HepG2 (cell line): ENCODE measurements at regions not wholly inside any gene's neighbourhood (a gene's known extent, or its start where the extent isn't known, plus 50 kb on each side); places are given as distances from the start of the nearest gene placed in this dataset.

Experiments
- ATAC-seq: fragments of 200-7000 bp; cut with Tn5 transposase; 3 replicates; pipeline ENCODE4 v1.9.1; 2020; ENCODE audit warnings: mild to moderate bottlenecking, moderate library complexity
- BruUV-seq: library from RNA; stranded (reverse); fragments of 400-500 nt; replicated peaks from 2 replicates; lab custom pipeline; 2021; lab: Mats Ljungman, UMichigan
- CTCF ChIA-PET: fragments of 300-600 bp; formaldehyde crosslinking; extraction: SDS; loops from one replicate; lab custom pipeline; 2021; ENCODE audit warnings: low total read pairs, inconsistent platforms, low intra/inter-chr PET ratio; lab: Yijun Ruan, JAX
- POLR2A ChIA-PET: fragments of 350-600 bp; sonication (Branson Sonifier 250); formaldehyde crosslinking; loops from one replicate; lab custom pipeline; 2020; ENCODE audit warnings: antibody characterized with exemption, inconsistent platforms; lab: Yijun Ruan, JAX
- DNase-seq: peaks from one replicate; pipeline ENCODE4 v3.0.0-alpha.2; 2015; ENCODE audit warnings: low spot score
- FAIRE-seq: peaks from 3 replicates; lab custom pipeline; 2011; peaks lifted over from hg19 to GRCh38; lab: Jason Lieb, UNC
- H2AFZ ChIP-seq: one replicate; pipeline ENCODE4 v1.6.1; 2011; ENCODE audit warnings: low read length, inconsistent platforms
- H3K27ac ChIP-seq: fragments of 300-600 bp; 3 replicates; pipeline ENCODE4 v1.8.0; 2011; ENCODE audit warnings: mixed run types, mild to moderate bottlenecking, mixed read lengths, low read length, inconsistent platforms; ENCODE audit not compliant: insufficient read depth; ENCODE audit errors: extremely low read length
- H3K27me3 ChIP-seq, 2 experiments: fragments of 200-600 bp in 1 of 2; 2 replicates in 1 of 2; 3 replicates in 1 of 2; pipeline versions ENCODE4 v1.6.0 to v1.8.0; 2011; ENCODE audit warnings: low read length in 2 of 2, mild to moderate bottlenecking in 2 of 2, moderate library complexity in 2 of 2, inconsistent platforms in 1 of 2; ENCODE audit not compliant: insufficient read depth in 2 of 2, control insufficient read depth in 1 of 2
- H3K36me3 ChIP-seq, 2 experiments: fragments of 200-600 bp in 1 of 2; replicated peaks in 1 of 2; 2 replicates in 1 of 2; 3 replicates in 1 of 2; pipeline versions ENCODE4 v1.5.1 to v1.8.0; 2011; ENCODE audit warnings: low read length in 2 of 2, inconsistent platforms in 1 of 2; ENCODE audit not compliant: insufficient read depth in 2 of 2, control insufficient read depth in 1 of 2
- H3K4me1 ChIP-seq: 2 replicates; pipeline ENCODE4 v1.5.1; 2012; ENCODE audit warnings: low read length, inconsistent platforms; ENCODE audit not compliant: insufficient read depth
- H3K4me2 ChIP-seq: 2 replicates; pipeline ENCODE4 v1.6.0; 2011; ENCODE audit warnings: low read depth, low read length, inconsistent platforms
- H3K4me3 ChIP-seq, 3 experiments: fragments of 200-600 bp in 1 of 3; sonication (generic), shearing (Covaris generic) in 1 of 3; replicated peaks in 1 of 3; 2 replicates each; pipeline ENCODE4 v1.5.1; 2011 to 2016; ENCODE audit warnings: low read length in 3 of 3, inconsistent platforms in 2 of 3, low read depth in 2 of 3, mild to moderate bottlenecking in 2 of 3, control low read depth in 1 of 3, mixed read lengths in 1 of 3; ENCODE audit not compliant: insufficient read depth in 1 of 3
- H3K79me2 ChIP-seq: one replicate; pipeline ENCODE4 v1.6.1; 2011; ENCODE audit warnings: low read length, inconsistent platforms; ENCODE audit not compliant: insufficient read depth
- H3K9ac ChIP-seq: 2 replicates; pipeline ENCODE4 v1.6.0; 2011; ENCODE audit warnings: mild to moderate bottlenecking, low read depth, low read length, inconsistent platforms; ENCODE audit not compliant: insufficient read depth
- H3K9me3 ChIP-seq: 2 replicates; pipeline ENCODE4 v1.5.1; 2012; ENCODE audit warnings: mild to moderate bottlenecking, low read length
- H4K20me1 ChIP-seq: 2 replicates; pipeline ENCODE4 v1.6.0; 2011; ENCODE audit warnings: inconsistent platforms, mild to moderate bottlenecking, low read length, moderate library complexity; ENCODE audit not compliant: insufficient read depth
- AHR ChIP-seq: IDR thresholded peaks from 2 replicates; pipeline ENCODE4 v1.6.1; 2018; ENCODE audit warnings: missing genetic modification reagents, missing compliant biosample characterization
- ARID3A ChIP-seq: IDR thresholded peaks from 2 replicates; pipeline ENCODE4 v1.6.1; 2012; ENCODE audit warnings: low read depth, low read length, improper control_type of control experiment
- FOXK1 ChIP-seq: sonication (generic); formaldehyde crosslinking; IDR thresholded peaks from 2 replicates; pipeline ENCODE4 v1.4.0; 2020; ENCODE audit warnings: low read depth, missing genetic modification reagents, borderline replicate concordance
- NFAT5 ChIP-seq: sonication (generic); formaldehyde crosslinking; IDR thresholded peaks from 2 replicates; pipeline ENCODE4 v1.4.0; 2020; ENCODE audit warnings: missing genetic modification reagents
- NR2F6 ChIP-seq, 2 experiments: IDR thresholded peaks; 2 replicates each; pipeline ENCODE4 v1.6.1; 2016; ENCODE audit warnings: antibody characterized with exemption in 1 of 2, mild to moderate bottlenecking in 1 of 2
- STAT5B ChIP-seq: sonication (generic); formaldehyde crosslinking; IDR thresholded peaks from 2 replicates; pipeline ENCODE4 v1.4.0; 2020; ENCODE audit warnings: missing genetic modification reagents
- TCF7L2 ChIP-seq: IDR thresholded peaks from 2 replicates; pipeline ENCODE4 v1.6.1; 2011; ENCODE audit warnings: mild to moderate bottlenecking, low read depth, low read length, moderate library complexity
- THRA ChIP-seq: sonication (generic); formaldehyde crosslinking; IDR thresholded peaks from 2 replicates; pipeline ENCODE4 v1.4.0; 2020; ENCODE audit warnings: missing genetic modification reagents, borderline replicate concordance
- ZBTB33 ChIP-seq: sonication (generic); formaldehyde crosslinking; IDR thresholded peaks from 2 replicates; pipeline ENCODE4 v1.4.0; 2020; ENCODE audit warnings: missing genetic modification reagents
- ZNF549 ChIP-seq: sonication (generic); formaldehyde crosslinking; IDR thresholded peaks from 2 replicates; pipeline ENCODE4 v1.5.0; 2020; ENCODE audit warnings: missing genetic modification reagents
- ZNF839 ChIP-seq: sonication (generic); formaldehyde crosslinking; IDR thresholded peaks from 2 replicates; pipeline ENCODE4 v1.4.0; 2020; ENCODE audit warnings: missing genetic modification reagents, mild to moderate bottlenecking, borderline replicate concordance
- WGBS: methylation state at CpG from one replicate; pipeline ENCODE4 v1.1.6; 2017; ENCODE audit warnings: low lambda C conversion rate; 5-methylcytosine and 5-hydroxymethylcytosine counted together
- in situ Hi-C: cut with HindIII; loops from 2 replicates; pipeline ENCODE4 v1.10.0; 2017; ENCODE audit warnings: low pct_unique_long_range_greater_than_20kb; ENCODE audit not compliant: extremely low pct_ligation_motif_present
- intact Hi-C: fragments of 100-400 bp; cut with micrococcal nuclease; formaldehyde crosslinking; loops from one replicate; pipeline ENCODE4 v1.10.0; 2022; ENCODE audit not compliant: unreplicated experiment

GRCh38 chr1:221793439-221794078 lies 51.7 kb upstream of the DUSP10 start:
- no peak overlapping the region for H3K4me3 ChIP-seq
- 0% methylated on average over 3 of the region's 3 CpGs for WGBS
- DNase-seq = no peak
- H3K27me3 ChIP-seq = 0 out of 5 replicates have a peak, but pooled peaks cover 0 to 1% of the 10 kb centered on the region in 2 experiments
- no peaks in the 10 kb centered on the region for H3K79me2 ChIP-seq
- H3K36me3 ChIP-seq = no peaks in the 10 kb centered on the region
- H3K27ac ChIP-seq = no peak overlapping the region
- intact Hi-C loops (no loop called here), in situ Hi-C loops (no loop called here)
- ChIA-PET CTCF (no interaction called here), POLR2A (no interaction called here)
- no peak overlapping the region for H3K9ac ChIP-seq
- no peak for ATAC-seq
- H4K20me1 ChIP-seq = no peaks in the 10 kb centered on the region
- no peak for FAIRE-seq
- no peaks in the 10 kb centered on the region for H3K9me3 ChIP-seq
- BruUV-seq = no TSS peak
- no peaks in the 10 kb centered on the region for H3K4me1 ChIP-seq
- no peak overlapping the region for H3K4me2 ChIP-seq
- H2AFZ ChIP-seq = no peak overlapping the region
- TF ChIP-seq ZBTB33 (no peak), ZNF839 (CRISPR knock-in tag) (no peak), TCF7L2 (no peak), ZNF549 (CRISPR knock-in tag) (no peak), NFAT5 (CRISPR knock-in tag) (no peak), FOXK1 (CRISPR knock-in tag) (no peak), STAT5B (CRISPR knock-in tag) (no peak), NR2F6 (IDR thresholded peaks at IDR 0.05) (no peak), NR2F6 (CRISPR knock-in tag; IDR thresholded peaks at IDR 0.05) (no peak), ARID3A (no peak), THRA (CRISPR knock-in tag) (no peak), AHR (CRISPR knock-in tag) (no peak)
